ENCODE measurements at regions not wholly inside any gene's neighbourhood (a gene's known extent, or its start where the extent isn't known, plus 50 kb on each side); places are given as distances from the start of the nearest gene placed in this dataset.

GRCh38 chr2:219965287-219966194 lies 338.1 kb downstream of the SLC4A3 start:
- H3K4me3 ChIP-seq (ENCODE audit: low read depth, low read length) = no peak overlapping the region
- TF ChIP-seq ZIC2 (tag by site-specific recombination; IDR thresholded peaks at IDR 0.05) = peak; percentile 67
- TF ChIP-seq ZNF26 (tag by site-specific recombination; IDR thresholded peaks at IDR 0.05) = no peak
- TF ChIP-seq ZNF148 (tag by site-specific recombination; IDR thresholded peaks at IDR 0.05; ENCODE audit: borderline replicate concordance) = no peak
- TF ChIP-seq ZNF692 (tag by site-specific recombination; IDR thresholded peaks at IDR 0.05) = no peak
- H3K36me3 ChIP-seq (ENCODE audit: control insufficient read depth in 2 of 2, insufficient read depth in 1 of 2, low read length in 2 of 2) = no peaks in the 10 kb centered on the region
- no peaks in the 10 kb centered on the region for H3K9me3 ChIP-seq (ENCODE audit: control insufficient read depth, insufficient read depth, low read depth, low read length)
- POLR2A ChIA-PET = no interaction called here
- no peak overlapping the region for H3K27ac ChIP-seq (ENCODE audit: extremely low read depth, low read depth, low read length)
- no peaks in the 10 kb centered on the region for H3K4me1 ChIP-seq (ENCODE audit: control insufficient read depth, insufficient read depth, low read length)
- CTCF ChIA-PET = no interaction called here

GRCh38 chr2:219967247-219968245 lies 340.1 kb downstream of the SLC4A3 start:
- Histone ChIP-seq H3K27ac (ENCODE audit: extremely low read depth, low read depth, low read length) (no peak overlapping the region), H3K36me3 (ENCODE audit: control insufficient read depth in 2 of 2, insufficient read depth in 1 of 2, low read length in 2 of 2) (no peaks in the 10 kb centered on the region), H3K4me1 (ENCODE audit: control insufficient read depth, insufficient read depth, low read length) (no peaks in the 10 kb centered on the region), H3K9me3 (ENCODE audit: control insufficient read depth, insufficient read depth, low read depth, low read length) (no peaks in the 10 kb centered on the region), H3K4me3 (ENCODE audit: low read depth, low read length) (no peak overlapping the region)
- ChIA-PET CTCF (interaction anchor here (0.6 to 0.9 kb wide), 2 partner anchors 8 to 605 kb away, joined by 3 to 4 read pairs; no protein-coding TSS in a partner anchor), POLR2A (interaction anchor here (0.6 kb wide), 1 partner anchor 173 kb away, joined by 3 read pairs; no protein-coding TSS in a partner anchor)
- TF ChIP-seq ZNF544 (tag by site-specific recombination; IDR thresholded peaks at IDR 0.05) (no peak), FEZF1 (tag by site-specific recombination; IDR thresholded peaks at IDR 0.05) (no peak), ZNF280C (tag by site-specific recombination; IDR thresholded peaks at IDR 0.05) (no peak), ZSCAN5A (tag by site-specific recombination; IDR thresholded peaks at IDR 0.05) (no peak), ZNF654 (tag by site-specific recombination; IDR thresholded peaks at IDR 0.05; ENCODE audit: low read depth) (no peak), ZNF37A (tag by site-specific recombination; IDR thresholded peaks at IDR 0.05) (no peak), ZNF791 (tag by site-specific recombination; IDR thresholded peaks at IDR 0.05) (no peak), WT1 (tag by site-specific recombination; IDR thresholded peaks at IDR 0.05) (no peak), ZNF561 (tag by site-specific recombination; IDR thresholded peaks at IDR 0.05; ENCODE audit: borderline replicate concordance) (no peak), ZBTB10 (tag by site-specific recombination; IDR thresholded peaks at IDR 0.05) (no peak), ZNF513 (tag by site-specific recombination; IDR thresholded peaks at IDR 0.05) (no peak), ZNF529 (tag by site-specific recombination; IDR thresholded peaks at IDR 0.05; ENCODE audit: insufficient replicate concordance) (no peak)
